Calu3 (cell line): ENCODE measurements at regions not wholly inside any gene's neighbourhood (a gene's known extent, or its start where the extent isn't known, plus 50 kb on each side); places are given as distances from the start of the nearest gene placed in this dataset.

Experiments
- BruUV-seq: library from RNA; stranded (reverse); fragments of 400-500 nt; replicated peaks from 2 replicates; lab custom pipeline; 2021; lab: Mats Ljungman, UMichigan
- CTCF ChIA-PET: fragments of 300-600 bp; sonication (Branson Sonifier 250); formaldehyde crosslinking; loops from one replicate; lab custom pipeline; 2022; ENCODE audit warnings: antibody characterized with exemption; lab: Charles Lee
- DNase-seq: peaks from one replicate; pipeline ENCODE4 v3.0.0; 2022
- H3K27ac Mint-ChIP-seq: one replicate; pipeline ENCODE4 v1.8.0; 2022; ENCODE audit warnings: mixed read lengths; ENCODE audit not compliant: unreplicated experiment
- H3K27me3 Mint-ChIP-seq: one replicate; pipeline ENCODE4 v1.8.0; 2022; ENCODE audit warnings: mixed read lengths; ENCODE audit not compliant: unreplicated experiment
- H3K36me3 Mint-ChIP-seq: one replicate; pipeline ENCODE4 v1.8.0; 2022; ENCODE audit warnings: mild to moderate bottlenecking, moderate library complexity, mixed read lengths; ENCODE audit not compliant: insufficient read depth, unreplicated experiment
- H3K4me1 Mint-ChIP-seq: one replicate; pipeline ENCODE4 v1.8.0; 2022; ENCODE audit warnings: mild to moderate bottlenecking, low read depth, mixed read lengths; ENCODE audit not compliant: unreplicated experiment
- H3K4me3 Mint-ChIP-seq: one replicate; pipeline ENCODE4 v1.8.0; 2022; ENCODE audit warnings: mild to moderate bottlenecking, low read depth, moderate library complexity, mixed read lengths; ENCODE audit not compliant: unreplicated experiment
- H3K9me3 Mint-ChIP-seq: one replicate; pipeline ENCODE4 v1.8.0; 2022; ENCODE audit warnings: low read depth, mixed read lengths; ENCODE audit not compliant: unreplicated experiment
- intact Hi-C: fragments of 100-400 bp; cut with micrococcal nuclease; formaldehyde crosslinking; loops from one replicate; pipeline ENCODE4 v1.10.0; 2022; ENCODE audit not compliant: unreplicated experiment
- TF ChIP-seq, protein P1 (sequence below): fragments of 200-600 bp; IDR thresholded peaks from one replicate; pipeline ENCODE4 v1.8.0; 2022; ENCODE audit warnings: antibody characterized with exemption; ENCODE audit not compliant: unreplicated experiment

DNA sequence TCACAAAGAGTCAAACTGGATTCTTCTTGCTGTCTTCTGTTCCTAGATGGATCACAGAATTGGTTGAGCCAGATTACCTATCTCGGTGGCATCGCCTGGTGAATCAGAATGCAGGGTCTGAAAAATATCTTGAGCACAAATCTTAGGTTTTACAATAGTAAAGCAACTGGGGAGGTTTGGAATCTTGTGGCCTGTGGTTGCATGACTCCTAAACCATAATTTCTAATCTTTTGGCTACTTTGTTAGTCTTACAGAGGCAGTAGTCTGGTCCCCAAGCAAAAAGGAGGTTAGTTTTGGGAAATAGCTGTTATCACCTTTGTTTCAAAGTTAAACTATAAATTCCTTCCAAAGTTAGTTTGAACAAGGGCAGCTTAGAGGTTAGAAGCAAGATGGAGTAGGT lies 1488.5 kb upstream of the FLRT2 start:
- intact Hi-C loops, result no loop called here
- Mint-ChIP-seq H3K4me3 (no peak overlapping the region), H3K4me1 (no peaks in the 10 kb centered on the region), H3K36me3 (no peaks in the 10 kb centered on the region), H3K9me3 (peaks cover 7% of the 10 kb centered on the region), H3K27me3 (no peaks in the 10 kb centered on the region), H3K27ac (no peak overlapping the region)
- TF ChIP-seq, protein P1, sequence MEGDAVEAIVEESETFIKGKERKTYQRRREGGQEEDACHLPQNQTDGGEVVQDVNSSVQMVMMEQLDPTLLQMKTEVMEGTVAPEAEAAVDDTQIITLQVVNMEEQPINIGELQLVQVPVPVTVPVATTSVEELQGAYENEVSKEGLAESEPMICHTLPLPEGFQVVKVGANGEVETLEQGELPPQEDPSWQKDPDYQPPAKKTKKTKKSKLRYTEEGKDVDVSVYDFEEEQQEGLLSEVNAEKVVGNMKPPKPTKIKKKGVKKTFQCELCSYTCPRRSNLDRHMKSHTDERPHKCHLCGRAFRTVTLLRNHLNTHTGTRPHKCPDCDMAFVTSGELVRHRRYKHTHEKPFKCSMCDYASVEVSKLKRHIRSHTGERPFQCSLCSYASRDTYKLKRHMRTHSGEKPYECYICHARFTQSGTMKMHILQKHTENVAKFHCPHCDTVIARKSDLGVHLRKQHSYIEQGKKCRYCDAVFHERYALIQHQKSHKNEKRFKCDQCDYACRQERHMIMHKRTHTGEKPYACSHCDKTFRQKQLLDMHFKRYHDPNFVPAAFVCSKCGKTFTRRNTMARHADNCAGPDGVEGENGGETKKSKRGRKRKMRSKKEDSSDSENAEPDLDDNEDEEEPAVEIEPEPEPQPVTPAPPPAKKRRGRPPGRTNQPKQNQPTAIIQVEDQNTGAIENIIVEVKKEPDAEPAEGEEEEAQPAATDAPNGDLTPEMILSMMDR, result no peak
- DNase-seq, result no peak
- CTCF ChIA-PET, result no interaction called here
- BruUV-seq, result no TSS peak

DNA sequence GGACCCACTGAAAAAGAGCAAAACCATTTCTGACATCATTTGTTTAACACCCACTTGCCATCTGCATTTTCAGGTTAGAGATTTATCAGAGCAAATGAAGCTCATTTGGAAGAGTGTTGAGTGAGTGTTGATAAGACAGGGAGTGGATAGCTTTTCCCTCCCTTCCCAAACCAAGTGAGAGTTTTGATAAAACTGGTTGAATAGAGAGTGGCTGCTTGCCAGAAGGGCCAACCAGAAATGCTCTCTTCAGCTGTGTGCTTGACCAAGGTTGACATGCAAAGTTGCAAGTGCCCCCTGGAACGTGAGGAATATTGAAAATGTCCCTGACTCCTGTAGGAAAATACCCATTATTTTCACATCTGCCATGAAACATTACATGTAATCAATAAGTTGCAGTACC lies 1487.0 kb upstream of the FLRT2 start:
- no peaks in the 10 kb centered on the region for H3K27me3 Mint-ChIP-seq
- no peak overlapping the region for H3K27ac Mint-ChIP-seq
- no peak for DNase-seq
- no peaks in the 10 kb centered on the region for H3K4me1 Mint-ChIP-seq
- no peaks in the 10 kb centered on the region for H3K36me3 Mint-ChIP-seq
- peaks cover 10% of the 10 kb centered on the region for H3K9me3 Mint-ChIP-seq
- intact Hi-C loops, result no loop called here
- H3K4me3 Mint-ChIP-seq, result no peak overlapping the region
- CTCF ChIA-PET, result no interaction called here
- TF ChIP-seq, protein P1, result no peak
- no TSS peak for BruUV-seq

DNA sequence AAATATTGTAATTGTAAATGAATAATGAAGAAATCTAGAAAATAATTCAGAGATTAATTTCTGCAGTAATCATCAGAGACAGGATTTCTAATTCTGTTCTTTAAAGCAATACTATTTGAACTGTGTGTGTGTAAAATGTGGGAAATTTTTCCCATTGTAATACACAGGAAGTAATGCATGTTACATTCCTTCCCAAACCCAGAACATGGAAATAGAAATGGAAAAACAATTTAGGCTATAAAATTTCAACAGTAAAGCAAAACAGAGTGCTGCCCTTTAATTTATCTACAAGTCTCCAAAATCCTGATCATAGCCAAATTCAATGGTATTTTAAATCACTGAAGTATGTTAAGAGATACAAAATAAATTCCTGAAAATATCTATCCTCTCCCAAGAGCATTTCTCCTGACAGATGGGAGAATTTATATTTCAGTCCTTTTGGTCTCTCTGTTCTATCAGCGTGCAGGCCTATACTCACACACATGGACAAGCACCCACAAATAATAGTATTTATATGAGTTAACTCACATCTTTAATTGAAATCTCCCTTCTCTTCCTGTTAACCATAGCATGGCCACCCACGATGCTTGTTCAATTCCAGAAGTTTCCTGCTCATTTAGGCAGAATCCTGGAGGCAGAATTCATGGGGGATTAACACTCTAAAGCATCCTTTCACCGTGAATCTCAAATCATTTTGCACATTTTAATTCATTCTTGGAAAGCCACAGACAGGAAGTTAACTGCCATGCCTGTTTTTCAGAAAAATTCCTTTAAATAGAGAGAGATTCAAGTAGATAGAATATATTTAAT lies 1465.4 kb upstream of the FLRT2 start:
- TF ChIP-seq, protein P1, result no peak
- Mint-ChIP-seq H3K4me3 (no peak overlapping the region), H3K36me3 (peaks cover 5% of the 10 kb centered on the region), H3K27ac (no peak overlapping the region), H3K9me3 (peaks cover 3% of the 10 kb centered on the region), H3K4me1 (no peaks in the 10 kb centered on the region), H3K27me3 (no peaks in the 10 kb centered on the region)
- intact Hi-C loops, result no loop called here
- no TSS peak for BruUV-seq
- CTCF ChIA-PET, result no interaction called here
- DNase-seq, result no peak

DNA sequence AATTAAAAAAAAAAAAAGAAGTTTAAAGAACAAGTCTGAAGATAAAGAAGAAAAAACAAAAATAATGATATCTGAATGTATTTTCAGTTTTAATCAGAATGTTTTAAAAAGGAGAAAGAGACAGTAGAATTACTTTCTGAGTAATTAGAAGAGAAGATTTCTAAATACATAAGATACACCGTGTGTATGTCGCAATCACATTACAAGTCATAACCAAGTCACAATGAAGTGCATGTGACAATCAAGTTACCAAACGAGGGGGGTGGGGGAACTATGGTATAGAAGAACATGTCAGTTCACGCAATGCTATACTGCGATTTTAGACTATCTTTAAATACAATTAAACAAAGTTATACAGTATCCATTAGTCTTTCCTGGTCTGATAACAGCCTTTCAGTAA lies 1464.1 kb upstream of the FLRT2 start:
- TF ChIP-seq, protein P1, result no peak
- DNase-seq, result no peak
- Mint-ChIP-seq H3K36me3 (peaks cover 5% of the 10 kb centered on the region), H3K27ac (no peak overlapping the region), H3K9me3 (peaks cover 3% of the 10 kb centered on the region), H3K4me1 (no peaks in the 10 kb centered on the region), H3K4me3 (no peak overlapping the region), H3K27me3 (no peaks in the 10 kb centered on the region)
- intact Hi-C loops, result no loop called here
- no TSS peak for BruUV-seq
- CTCF ChIA-PET, result no interaction called here
